Liver (tissue), 3 donors: ENCODE measurements at regions not wholly inside any gene's neighbourhood (a gene's known extent, or its start where the extent isn't known, plus 50 kb on each side); places are given as distances from the start of the nearest gene placed in this dataset.

Experiments used
- HNF4A ChIP-seq, 2 donors: conservative IDR thresholded peaks; 2 replicates each; pipeline ENCODE4 v1.6.1; 2016; ENCODE audit warnings: antibody characterized with exemption in 2 of 2, mild to moderate bottlenecking in 2 of 2
- SP1 ChIP-seq: IDR thresholded peaks from 2 replicates; pipeline ENCODE4 v1.6.1; 2018; ENCODE audit warnings: antibody characterized with exemption, mild to moderate bottlenecking
- TF ChIP-seq, protein P1 (sequence below): fragments of 150-350 bp; IDR thresholded peaks from 2 replicates; pipeline ENCODE4 v1.5.1; 2017; ENCODE audit warnings: improper control_type of control experiment, low read depth, low read length; ENCODE audit not compliant: missing input control
- TF ChIP-seq, protein P2 (sequence below): IDR thresholded peaks from 2 replicates; pipeline ENCODE4 v1.6.1; 2016; ENCODE audit warnings: antibody characterized with exemption
- TF ChIP-seq, protein P3 (sequence below): IDR thresholded peaks from 2 replicates; pipeline ENCODE4 v1.6.1; 2016; ENCODE audit warnings: antibody characterized with exemption
- donor health status: healthy.
- donor health status: healthy.

DNA sequence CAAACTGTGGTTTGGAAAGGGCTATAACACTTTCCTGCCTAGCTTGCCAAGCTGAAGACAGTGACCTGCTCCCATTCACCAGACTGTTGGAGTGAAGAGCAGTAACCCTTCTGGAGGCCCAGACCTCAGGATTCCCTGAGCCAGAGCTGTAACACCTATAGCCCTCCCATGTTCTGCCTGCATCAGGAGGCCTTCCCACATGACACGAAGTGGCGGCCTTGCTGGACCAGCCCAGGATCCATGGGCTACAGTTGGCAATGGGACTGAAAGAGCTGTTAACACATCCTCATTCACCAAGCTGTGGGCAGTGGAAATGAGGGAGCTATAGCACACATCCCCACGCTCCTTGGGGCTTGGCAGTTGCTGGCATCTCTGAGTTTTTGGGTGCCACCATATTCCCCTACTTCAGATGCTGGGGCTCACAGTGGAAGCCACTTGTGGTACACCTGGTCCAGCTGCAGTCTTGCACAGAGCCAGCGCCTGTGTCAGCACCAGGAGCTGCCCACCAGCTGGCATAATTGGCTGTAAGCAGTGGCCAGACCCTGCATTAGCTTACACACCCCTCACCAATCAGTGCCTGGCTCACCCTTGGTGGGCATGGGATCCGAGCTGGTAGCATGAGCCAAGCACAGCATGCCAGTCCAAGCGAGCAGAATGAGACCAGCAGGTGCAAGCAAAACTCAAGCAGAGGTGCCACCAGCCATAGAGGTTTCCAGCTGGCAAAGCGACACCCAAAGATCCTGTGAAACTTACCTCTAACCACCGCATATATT, 1029.3 kb downstream of the TECRL start:
- TF ChIP-seq, protein P1, sequence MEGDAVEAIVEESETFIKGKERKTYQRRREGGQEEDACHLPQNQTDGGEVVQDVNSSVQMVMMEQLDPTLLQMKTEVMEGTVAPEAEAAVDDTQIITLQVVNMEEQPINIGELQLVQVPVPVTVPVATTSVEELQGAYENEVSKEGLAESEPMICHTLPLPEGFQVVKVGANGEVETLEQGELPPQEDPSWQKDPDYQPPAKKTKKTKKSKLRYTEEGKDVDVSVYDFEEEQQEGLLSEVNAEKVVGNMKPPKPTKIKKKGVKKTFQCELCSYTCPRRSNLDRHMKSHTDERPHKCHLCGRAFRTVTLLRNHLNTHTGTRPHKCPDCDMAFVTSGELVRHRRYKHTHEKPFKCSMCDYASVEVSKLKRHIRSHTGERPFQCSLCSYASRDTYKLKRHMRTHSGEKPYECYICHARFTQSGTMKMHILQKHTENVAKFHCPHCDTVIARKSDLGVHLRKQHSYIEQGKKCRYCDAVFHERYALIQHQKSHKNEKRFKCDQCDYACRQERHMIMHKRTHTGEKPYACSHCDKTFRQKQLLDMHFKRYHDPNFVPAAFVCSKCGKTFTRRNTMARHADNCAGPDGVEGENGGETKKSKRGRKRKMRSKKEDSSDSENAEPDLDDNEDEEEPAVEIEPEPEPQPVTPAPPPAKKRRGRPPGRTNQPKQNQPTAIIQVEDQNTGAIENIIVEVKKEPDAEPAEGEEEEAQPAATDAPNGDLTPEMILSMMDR: no peak
- TF ChIP-seq, protein P2, sequence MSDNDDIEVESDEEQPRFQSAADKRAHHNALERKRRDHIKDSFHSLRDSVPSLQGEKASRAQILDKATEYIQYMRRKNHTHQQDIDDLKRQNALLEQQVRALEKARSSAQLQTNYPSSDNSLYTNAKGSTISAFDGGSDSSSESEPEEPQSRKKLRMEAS: no peak
- TF ChIP-seq SP1 (no peak), HNF4A (conservative IDR thresholded peaks at IDR 0.05) (no peak)
- TF ChIP-seq, protein P3, sequence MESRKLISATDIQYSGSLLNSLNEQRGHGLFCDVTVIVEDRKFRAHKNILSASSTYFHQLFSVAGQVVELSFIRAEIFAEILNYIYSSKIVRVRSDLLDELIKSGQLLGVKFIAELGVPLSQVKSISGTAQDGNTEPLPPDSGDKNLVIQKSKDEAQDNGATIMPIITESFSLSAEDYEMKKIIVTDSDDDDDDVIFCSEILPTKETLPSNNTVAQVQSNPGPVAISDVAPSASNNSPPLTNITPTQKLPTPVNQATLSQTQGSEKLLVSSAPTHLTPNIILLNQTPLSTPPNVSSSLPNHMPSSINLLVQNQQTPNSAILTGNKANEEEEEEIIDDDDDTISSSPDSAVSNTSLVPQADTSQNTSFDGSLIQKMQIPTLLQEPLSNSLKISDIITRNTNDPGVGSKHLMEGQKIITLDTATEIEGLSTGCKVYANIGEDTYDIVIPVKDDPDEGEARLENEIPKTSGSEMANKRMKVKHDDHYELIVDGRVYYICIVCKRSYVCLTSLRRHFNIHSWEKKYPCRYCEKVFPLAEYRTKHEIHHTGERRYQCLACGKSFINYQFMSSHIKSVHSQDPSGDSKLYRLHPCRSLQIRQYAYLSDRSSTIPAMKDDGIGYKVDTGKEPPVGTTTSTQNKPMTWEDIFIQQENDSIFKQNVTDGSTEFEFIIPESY: no peak
